ENCODE measurements at regions not wholly inside any gene's neighbourhood (a gene's known extent, or its start where the extent isn't known, plus 50 kb on each side); places are given as distances from the start of the nearest gene placed in this dataset.

GRCh38 chr13:90538063-90538462, 809.4 kb upstream of the MIR17HG start:
- TF ChIP-seq, protein P1, sequence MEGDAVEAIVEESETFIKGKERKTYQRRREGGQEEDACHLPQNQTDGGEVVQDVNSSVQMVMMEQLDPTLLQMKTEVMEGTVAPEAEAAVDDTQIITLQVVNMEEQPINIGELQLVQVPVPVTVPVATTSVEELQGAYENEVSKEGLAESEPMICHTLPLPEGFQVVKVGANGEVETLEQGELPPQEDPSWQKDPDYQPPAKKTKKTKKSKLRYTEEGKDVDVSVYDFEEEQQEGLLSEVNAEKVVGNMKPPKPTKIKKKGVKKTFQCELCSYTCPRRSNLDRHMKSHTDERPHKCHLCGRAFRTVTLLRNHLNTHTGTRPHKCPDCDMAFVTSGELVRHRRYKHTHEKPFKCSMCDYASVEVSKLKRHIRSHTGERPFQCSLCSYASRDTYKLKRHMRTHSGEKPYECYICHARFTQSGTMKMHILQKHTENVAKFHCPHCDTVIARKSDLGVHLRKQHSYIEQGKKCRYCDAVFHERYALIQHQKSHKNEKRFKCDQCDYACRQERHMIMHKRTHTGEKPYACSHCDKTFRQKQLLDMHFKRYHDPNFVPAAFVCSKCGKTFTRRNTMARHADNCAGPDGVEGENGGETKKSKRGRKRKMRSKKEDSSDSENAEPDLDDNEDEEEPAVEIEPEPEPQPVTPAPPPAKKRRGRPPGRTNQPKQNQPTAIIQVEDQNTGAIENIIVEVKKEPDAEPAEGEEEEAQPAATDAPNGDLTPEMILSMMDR (IDR thresholded peaks at IDR 0.05): no peak
- no peak for TF ChIP-seq POLR2A (IDR thresholded peaks at IDR 0.05)
- TF ChIP-seq POLR2AphosphoS5 (IDR thresholded peaks at IDR 0.05): no peak

All from prostate gland (tissue), 2 donors.